RKO (cell line): ENCODE measurements at regions not wholly inside any gene's neighbourhood (a gene's known extent, or its start where the extent isn't known, plus 50 kb on each side); places are given as distances from the start of the nearest gene placed in this dataset.

Experiments used
- DNase-seq: peaks from one replicate; pipeline ENCODE4 v3.0.0-alpha.2; 2016; ENCODE audit warnings: low spot score

DNA sequence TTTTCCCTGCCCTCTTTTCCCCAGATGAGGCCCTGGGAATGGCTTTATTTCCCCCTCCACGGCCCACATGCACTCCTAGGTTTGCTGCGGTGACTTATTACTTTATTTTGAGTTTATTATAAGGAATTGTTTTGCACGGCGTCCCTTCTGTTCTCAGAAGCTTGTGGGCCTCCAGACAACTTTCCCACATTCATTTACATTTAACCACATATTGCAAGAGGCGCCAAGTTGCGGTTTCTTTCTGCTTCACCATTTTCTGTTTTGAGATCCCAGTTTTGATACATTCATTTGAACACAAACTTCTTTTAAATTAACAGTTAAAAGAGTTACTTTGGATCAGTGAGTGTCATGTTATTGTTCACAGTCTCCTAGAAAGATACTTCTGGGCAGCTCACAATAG is 532.5 kb upstream of the MGMT start:
- DNase-seq: no peak

DNA sequence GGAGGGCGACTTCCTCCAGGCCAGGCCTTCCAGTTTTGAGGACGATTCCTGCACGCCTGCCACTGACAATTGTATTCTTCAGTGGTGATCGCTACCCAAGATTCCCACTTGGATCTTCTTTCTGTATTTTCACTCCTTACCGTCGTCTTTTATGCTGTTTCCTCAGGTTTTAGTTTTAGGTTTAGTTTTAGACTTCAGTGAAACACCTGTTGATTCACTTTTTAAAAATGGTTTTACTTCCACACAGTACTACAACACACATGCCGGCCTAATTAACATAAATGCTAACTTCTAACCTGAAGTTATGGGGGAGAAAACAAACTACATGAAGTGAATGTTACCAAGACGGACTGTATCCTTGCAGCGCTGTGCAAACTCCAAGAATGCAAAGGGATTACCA is 530.6 kb upstream of the MGMT start:
- DNase-seq: no peak

DNA sequence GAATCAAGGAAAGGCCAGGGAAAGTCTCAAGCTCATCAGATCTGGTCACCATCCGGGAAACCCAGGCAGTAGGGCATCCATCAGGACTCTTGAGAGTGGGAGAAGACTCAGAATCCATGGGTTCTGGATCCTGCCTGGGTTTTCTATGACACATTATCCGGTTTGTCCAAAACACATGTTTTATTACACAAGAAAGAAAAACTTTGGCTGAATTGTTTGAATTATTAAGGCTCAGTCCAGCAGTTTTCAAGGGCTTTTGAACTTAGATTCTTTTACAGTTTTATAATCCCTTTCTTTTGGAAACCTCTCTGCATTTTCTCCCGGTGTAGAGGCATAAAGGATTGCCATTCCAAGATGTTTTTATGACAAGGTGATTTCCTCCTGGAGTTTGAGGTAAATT is 528.5 kb upstream of the MGMT start:
- DNase-seq: no peak

DNA sequence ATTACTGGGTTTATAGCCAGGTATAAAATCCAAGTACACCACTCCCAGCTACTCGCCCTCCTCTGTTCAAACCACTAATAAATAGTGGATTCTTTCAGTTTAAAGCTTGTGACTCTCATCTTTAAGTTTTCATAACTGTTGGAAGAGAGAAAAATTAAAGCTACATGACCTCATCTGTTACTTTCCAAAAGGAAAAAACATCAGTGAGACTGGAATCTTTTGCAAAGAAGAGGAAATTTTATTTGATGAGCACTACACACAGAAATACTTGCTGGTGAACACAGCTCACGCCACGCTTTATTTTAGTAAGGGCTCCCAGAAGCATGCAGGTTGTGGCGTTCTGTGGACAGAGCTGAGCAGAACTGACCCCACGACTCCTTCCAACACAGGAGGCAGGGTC is 527.0 kb upstream of the MGMT start:
- DNase-seq: no peak

DNA sequence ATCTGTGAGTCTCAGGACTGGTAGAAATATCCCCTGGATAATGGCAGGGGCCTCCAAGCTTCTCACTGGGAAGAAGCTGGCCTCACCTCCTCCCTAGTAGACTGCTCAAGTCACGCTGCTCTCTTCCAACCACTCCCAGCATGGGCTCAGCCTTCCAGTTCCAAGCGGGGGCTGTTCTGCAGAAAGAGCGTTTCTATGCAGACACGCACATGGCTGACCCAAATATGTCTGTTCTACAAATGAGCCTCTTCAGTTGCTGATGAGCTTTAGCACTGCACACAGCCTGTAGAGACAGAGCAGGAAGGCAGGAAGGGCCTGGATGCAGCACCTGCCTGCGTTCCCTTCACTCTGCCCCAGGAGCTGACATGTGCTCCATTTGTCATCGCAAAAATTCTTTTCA is 523.9 kb upstream of the MGMT start:
- no peak for DNase-seq

DNA sequence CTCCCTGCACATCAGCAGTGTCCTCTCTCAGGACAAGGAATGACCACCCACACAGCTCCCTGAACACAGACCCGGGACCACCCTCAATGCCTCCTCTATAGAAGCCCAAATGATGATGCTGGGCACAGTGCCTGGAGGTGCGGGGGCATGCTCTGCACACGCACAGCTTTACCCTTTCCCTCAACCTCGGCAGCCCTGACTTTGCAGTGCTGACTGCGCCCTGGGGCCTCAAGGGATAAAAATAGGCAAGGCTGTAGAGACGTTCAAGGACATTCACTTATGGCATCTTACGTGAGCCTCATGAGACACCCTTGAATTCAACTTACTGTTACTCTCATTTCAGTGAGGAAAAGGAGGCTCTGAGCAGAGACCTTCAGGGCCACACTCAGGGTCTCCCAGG is 521.6 kb upstream of the MGMT start:
- DNase-seq: no peak

DNA sequence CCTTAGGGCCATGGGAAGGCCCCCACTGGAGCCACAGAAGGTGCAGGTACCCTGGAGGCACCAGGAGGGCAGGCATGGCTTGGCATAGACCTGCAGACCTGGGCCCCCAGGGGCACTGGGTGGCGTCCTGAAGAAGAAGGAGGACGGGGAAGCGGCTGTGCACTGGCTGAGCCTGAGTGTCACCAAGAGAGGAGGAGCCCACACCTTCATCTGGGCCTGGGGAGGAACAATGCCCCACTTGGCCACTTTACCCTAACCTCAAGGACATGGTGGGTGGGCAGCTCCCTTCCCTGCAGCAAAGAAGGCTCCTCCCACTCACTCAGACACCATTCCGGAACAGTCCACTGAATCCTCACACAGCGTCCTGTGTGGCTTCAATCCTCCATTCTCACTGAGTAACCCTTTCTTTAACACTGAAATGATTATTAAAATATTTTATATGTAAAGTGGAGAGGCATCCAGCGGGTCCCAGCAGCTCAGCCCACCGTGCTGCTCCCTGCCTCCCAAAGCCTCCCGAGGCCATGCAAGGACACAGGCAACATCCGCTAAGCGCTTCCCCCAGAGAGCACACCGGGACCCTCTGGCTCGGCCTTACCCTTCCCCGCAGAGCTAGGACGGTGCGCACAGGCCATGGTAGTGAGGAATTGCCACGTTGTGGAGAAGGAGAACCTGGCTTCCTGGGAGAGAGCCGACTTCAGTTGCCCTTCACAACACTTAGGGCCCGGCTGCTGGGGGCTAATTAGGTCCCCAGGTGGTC is 516.7 kb upstream of the MGMT start:
- DNase-seq: no peak

DNA sequence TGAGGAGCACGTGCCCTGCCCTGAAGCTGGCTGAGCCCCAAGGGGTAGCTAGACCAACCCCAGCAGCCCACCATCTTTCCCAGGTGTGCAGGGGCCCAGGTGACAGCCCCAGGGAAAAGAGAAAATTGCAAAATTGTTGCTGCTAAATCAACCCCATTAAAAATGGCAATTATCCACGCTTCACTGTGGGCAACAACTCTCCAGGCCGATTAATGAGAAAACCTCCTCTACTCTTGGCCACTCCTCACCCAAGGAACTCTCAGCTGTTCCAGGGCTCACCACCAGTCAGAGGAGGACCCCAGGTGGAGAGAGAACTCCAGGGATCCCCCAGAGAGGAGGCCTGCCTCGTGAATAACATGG is 516.1 kb upstream of the MGMT start:
- no peak for DNase-seq

DNA sequence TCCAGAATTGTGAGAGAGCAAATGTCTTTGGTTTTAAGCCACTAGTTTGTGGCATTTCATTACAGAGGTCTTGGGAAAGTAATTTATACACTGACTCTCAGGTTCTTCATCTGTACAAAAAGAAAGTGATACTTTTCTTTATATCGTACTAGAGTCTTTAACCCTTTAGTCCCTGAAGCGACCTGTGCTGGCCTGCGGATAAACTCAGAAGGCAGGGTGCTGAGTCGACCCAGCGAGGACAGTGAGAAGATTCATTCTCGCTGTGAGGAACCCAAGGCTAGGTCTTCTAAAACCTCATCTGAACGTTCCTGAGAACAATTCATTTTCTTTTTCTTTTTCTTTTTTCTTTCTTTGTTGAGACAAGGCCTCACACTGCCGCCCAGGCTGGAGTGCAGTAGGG is 514.2 kb upstream of the MGMT start:
- no peak for DNase-seq

DNA sequence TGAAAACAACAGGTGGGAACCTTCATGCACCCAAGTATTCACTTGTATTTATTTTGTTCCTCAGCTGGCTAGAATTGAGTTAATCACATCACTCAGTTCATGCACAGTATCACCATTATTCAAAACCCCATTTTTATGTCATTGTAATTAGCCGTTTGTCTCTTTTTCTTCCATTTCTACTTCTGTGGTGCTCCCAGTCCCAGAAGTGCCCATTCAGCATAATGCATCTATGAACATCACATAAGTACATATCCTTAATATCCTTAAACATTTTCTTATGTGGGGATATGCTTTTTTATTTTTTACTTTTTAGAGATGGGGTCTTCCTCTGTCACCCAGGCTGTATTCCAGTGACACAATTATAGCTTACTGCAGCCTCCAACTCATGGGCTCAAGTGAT is 510.9 kb upstream of the MGMT start:
- no peak for DNase-seq

DNA sequence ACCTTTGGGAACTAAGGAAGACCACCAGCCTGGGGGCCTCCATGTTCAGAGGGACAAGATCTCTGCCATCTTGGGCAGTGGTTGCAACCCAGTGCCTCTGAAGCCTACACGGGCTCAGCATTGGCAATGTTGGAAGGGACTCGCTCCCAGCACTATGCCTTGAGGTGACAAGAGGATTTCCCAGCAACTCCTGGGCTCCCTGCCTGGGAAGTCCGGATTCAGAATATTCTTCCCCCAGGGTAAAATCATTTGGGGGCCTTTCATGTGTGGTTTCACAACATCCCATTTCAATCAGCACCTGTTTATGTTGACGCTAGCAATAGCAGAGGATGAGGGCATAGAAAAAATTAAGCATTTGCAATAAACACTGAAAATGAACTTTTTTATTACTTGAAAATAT is 509.8 kb upstream of the MGMT start:
- DNase-seq: no peak

DNA sequence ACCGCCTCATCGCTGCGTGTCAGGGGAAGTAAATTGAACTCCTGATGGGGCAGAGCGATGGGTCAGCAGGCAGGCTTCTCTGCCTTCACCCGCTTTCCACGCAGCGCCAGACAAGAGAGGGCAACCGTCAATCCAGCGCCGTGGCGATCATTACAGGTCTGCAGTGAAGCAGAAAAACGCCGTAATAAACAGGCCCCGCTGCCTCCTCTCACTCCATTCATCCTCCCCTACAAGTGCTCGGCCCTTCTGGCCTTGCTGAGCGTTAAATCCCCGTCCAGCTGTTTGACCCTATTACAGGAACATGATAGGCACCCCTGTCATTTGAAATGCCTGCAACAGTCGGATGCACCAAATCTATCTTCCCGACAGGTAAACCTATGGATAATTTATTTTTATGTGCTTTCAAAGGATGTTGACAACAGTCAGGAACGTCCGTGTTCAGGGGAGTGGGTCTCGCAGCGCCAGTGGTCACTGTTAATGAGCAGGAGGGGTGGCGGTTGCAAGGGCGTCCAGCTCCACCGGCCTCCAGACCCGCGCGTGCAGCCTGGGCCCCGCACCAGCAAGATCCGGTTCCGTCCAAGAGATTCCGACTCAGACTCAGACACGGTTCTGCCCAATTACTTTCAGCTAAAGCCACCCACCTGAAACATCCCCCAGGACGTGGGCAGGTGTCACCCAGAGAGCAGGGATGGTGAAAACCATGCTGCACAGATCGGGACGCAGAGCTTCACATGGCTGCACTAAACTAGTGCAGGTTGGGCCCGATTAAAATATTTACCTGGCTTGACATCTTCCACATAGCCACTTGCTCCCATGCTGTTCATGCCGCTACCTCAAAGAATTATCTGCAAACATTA is 508.0 kb upstream of the MGMT start:
- no peak for DNase-seq

DNA sequence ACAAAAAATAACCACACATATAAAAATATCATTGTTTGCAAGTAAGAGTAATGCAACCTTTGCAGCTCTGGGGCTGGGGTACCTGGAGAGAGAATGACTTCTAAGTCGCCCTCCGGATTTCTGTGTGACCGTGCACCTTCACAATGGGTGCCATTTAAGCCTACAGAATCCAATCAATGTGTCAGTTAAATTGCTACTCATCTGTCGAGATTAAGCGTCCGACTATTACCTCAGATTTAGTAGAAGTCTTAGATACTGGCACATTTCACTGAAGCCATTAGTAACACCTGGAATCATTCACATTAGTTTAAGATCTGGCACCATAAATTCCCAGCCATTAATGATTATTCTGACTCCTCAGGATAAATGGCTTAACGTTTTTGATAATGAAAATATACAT is 507.3 kb upstream of the MGMT start:
- DNase-seq: no peak

DNA sequence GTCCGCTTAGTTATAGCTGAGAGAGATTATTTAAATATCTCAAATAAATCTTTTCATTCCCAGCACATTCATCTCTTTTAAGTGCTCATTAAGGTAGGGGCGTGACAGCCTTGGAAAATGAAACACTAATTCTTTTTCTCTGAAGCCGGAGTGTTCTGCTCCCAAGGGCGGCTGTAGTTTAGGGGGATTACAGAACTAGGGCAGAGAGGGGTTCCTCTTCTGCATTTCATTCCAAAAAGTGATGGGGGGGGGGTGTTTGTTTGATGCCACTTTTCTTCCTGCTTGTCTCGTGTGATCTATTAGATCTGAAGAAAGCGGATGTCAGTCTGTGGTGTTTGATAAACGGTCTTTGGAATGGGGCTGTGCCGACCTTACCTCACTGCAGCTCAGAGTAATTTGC is 506.5 kb upstream of the MGMT start:
- no peak for DNase-seq

DNA sequence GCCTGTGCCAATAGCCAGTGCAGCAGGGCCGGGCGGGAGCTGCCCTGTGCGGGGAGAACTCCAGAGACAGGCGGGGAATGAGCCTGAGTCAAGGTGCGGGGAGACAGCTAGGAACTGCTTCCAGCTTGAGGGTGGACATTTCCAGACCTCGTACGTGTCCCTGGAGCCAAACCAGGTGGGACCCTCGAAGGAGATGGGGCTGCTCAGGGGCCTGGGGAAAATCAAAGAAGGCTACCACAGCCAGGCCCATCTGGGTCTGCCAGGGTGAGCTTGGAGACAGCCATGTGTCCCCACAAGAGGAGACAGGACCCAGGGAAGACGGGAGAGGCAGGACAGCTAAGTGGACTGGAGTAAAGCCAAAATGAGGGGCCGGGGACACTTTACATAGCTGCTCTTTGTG is 504.9 kb upstream of the MGMT start:
- no peak for DNase-seq

DNA sequence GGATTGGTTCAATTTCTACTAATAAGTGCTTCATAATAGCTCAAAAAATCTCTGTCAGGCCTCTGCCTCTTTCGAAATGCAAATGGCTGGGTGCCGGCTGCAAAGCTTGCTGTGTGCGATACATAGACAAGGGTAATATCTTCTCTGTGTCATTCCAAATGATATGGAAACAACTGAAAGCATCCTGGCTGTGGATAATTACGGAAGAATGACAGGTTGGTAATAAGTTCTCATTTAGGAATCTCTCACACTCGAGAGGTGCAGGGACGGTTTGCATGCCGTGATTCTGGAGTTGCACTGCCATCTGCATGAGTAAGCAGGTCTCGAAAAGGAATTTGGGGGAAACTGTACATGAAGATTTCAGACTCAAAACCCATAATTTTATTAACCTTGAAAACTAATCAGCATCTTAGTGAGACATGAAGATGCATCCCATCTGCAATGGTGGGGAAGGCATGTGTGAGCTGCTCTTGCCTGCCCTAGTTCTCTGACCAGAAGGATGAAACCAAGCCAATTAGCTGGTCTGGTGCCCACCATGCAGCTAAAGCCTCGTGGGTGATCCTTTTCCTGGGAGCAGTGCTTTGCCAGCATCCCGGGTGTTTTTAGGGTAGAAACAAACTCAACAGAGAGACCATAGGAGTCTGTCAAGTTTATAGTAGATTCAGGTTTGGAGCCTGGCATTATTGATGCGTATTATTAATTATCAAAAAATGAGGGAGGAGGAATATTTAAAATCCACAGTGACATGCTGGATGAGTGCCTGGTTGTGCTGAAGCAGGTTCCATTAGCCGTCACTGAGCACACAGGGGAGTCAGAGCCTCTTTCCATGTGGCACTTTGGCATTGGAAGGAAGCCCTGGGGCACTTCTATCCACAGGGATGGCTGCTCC is 503.6 kb upstream of the MGMT start:
- no peak for DNase-seq

DNA sequence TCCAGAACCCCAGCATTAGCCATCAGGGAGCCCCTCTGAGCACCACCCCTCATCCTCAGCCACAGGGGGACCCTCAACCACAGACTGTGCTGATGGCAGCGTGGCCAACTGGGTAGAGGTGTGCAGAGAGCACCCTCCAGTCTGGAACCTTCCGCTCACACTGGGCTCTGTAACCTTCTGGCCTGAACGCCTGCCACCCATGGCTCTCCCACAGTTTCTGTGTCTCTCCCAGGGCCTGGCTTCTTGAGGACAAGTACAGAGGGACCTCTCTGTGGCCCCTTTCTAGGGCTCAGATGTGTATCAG is 503.0 kb upstream of the MGMT start:
- no peak for DNase-seq

DNA sequence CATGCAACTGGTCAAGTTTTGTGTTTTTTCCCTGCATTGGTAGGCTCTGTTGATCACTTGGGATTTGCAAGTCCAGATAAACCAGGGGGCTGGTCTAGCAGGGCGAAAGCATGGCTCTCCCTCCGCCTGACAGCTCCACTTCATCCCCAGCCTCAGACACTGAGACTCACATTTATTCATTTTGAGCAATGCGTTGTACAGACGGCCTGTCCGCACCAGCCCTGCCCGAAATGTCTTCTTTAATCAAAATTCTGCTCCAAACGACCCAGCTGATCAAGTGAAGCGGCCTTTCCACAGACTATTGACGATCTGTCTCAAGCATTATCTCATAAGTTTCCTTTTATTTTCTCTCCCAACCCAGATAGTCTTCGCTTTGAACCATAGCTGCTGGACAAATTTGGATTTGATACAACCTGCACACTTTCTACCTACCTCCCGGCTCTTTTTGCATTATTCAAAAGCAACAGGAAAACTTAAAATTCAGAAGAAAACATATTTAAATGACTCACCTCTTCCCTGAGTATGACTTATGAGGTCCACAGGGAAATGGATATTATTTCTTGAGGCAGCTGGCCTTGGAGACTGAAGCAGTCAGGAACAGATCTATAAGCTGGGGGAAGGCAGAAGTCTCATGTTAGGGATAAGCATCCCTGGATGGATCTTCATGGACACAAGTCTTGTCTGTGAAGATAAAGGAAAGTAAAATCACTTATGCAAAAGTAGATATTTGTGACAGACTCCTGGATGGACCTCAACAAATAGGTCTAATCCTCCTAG is 498.9 kb upstream of the MGMT start:
- DNase-seq: no peak

DNA sequence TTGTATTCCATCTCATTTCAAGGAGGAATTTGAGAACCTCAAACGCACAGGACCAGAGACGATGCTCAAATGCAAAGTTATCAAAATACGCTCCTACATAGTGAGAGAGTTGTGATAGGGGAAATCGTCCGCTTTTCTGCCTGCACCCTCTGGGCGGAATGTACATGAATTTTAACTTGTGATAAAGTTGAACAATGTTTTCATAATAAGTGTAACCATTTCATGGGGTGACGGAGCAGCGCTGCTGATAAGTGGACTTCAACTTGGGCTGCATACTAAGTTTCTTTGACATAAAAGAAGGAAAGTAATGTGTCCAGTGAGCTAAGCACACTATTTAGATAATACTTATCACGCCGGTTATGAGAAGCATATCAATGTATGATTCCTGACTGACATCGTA is 497.5 kb upstream of the MGMT start:
- DNase-seq: no peak

DNA sequence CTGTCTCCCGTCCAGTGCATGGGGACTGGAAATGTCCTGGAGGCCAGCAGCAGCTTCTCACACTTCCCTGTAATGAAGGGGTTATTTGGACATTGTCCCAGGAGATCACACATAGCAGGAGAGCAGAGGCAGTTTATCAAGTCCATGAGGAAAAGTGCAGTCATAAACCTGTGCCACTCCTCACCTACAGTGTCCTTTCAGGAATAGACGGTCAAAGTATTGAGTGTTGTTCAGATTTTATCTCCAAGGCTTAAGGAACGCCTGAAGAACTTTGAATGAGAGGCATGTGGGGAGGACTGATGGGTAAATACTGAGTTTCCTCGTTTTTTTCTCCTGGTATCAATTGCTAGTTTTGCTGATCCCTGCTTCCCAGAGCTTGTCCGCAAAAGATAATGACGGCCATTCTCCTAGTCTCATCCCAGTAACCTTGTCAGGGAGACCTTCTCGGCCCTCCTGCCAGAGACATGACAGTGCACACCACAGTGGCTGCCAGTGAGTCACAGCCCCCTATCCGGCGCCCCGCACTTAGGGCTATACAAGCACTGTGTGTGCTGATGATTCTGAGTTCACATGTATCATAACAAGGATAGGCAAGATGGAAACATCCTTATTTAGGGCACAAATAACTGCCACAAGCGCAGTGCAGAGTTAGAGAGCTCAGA is 495.5 kb upstream of the MGMT start:
- DNase-seq: no peak

DNA sequence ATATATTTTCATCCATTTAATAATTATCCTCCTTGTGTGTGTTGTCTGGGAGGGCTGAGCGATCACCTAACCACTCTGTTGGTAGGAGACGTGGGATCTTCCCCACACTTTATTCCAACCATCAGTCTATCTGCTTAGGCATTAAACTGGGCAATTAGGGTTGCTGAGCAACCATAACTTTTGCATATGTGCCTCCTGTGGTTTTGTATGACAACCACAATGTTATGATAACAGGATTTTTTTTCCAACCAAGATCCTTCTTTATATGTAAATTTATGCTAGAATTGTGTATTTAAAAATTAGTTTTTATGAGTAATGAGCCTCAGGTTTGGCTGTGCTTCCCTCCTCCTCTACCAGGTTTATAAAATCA is 495.0 kb upstream of the MGMT start:
- DNase-seq: no peak

DNA sequence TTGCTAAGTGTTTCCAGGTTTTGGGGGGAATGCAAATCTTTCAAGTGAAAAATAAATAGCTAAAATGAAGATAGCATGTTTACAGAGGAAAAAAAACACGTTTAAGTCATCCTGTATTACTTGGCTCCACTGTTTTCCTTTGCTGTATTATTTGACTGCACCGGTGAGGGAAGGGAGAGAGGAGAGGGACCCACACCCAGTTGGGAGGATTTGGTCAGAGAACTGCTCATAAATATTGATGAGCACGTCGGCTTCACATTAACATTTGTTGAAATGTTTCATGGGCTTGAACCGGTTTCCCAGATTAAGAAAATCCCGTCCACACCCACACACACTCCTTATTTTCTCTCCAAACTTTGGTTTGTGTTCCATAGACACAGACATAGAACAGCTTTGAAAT is 493.8 kb upstream of the MGMT start:
- DNase-seq: no peak
